GM21526 (cell line): ENCODE measurements at regions not wholly inside any gene's neighbourhood (a gene's known extent, or its start where the extent isn't known, plus 50 kb on each side); places are given as distances from the start of the nearest gene placed in this dataset.

Experiments
- ATAC-seq: cut with Tn5 transposase; IDR thresholded peaks from one replicate; pipeline ENCODE4 v1.9.1; 2021; ENCODE audit warnings: moderate library complexity; ENCODE audit not compliant: unreplicated experiment, low FRiP score

- ATAC-seq = no peak
Measured at GRCh38 chr13:74891610-74892009, 590.4 kb downstream of the TBC1D4 start.

- ATAC-seq = no peak
Measured at GRCh38 chr13:74889321-74889720, 592.6 kb downstream of the TBC1D4 start.

- ATAC-seq = no peak
Measured at GRCh38 chr13:74886502-74886901, 595.5 kb downstream of the TBC1D4 start.

GRCh38 chr13:74883834-74884233 lies 598.1 kb downstream of the TBC1D4 start:
- ATAC-seq = no peak

GRCh38 chr13:74871369-74872070 lies 610.4 kb downstream of the TBC1D4 start:
- no peak for ATAC-seq

GRCh38 chr13:74870865-74871264 lies 611.1 kb downstream of the TBC1D4 start:
- ATAC-seq = no peak

- ATAC-seq = no peak
Measured at GRCh38 chr13:74869846-74870245, 612.1 kb downstream of the TBC1D4 start.

- ATAC-seq = no peak
Measured at GRCh38 chr13:74868049-74868448, 613.9 kb downstream of the TBC1D4 start.

- ATAC-seq = no peak
Measured at GRCh38 chr13:74867460-74867859, 614.5 kb downstream of the TBC1D4 start.

GRCh38 chr13:74866101-74866500 lies 615.9 kb downstream of the TBC1D4 start:
- ATAC-seq = no peak

GRCh38 chr13:74865656-74866055 lies 616.3 kb downstream of the TBC1D4 start:
- ATAC-seq = no peak

- no peak for ATAC-seq
Measured at GRCh38 chr13:74860789-74861188, 621.2 kb downstream of the TBC1D4 start.

GRCh38 chr13:74850893-74851292 lies 631.1 kb downstream of the TBC1D4 start:
- ATAC-seq = no peak

- ATAC-seq = no peak
Measured at GRCh38 chr13:74847966-74848365, 634.0 kb downstream of the TBC1D4 start.

- no peak for ATAC-seq
Measured at GRCh38 chr13:74845806-74846205, 636.2 kb downstream of the TBC1D4 start.

GRCh38 chr13:74841651-74842050 lies 640.3 kb downstream of the TBC1D4 start:
- ATAC-seq = no peak

GRCh38 chr13:74841123-74841522 lies 640.8 kb downstream of the TBC1D4 start:
- ATAC-seq = no peak

- ATAC-seq = no peak
Measured at GRCh38 chr13:74839656-74840055, 642.3 kb downstream of the TBC1D4 start.

- ATAC-seq = no peak
Measured at GRCh38 chr13:74838096-74838495, 643.9 kb downstream of the TBC1D4 start.

GRCh38 chr13:74836628-74837027 lies 645.3 kb downstream of the TBC1D4 start:
- ATAC-seq = no peak

GRCh38 chr13:74835579-74835978 lies 646.4 kb downstream of the TBC1D4 start:
- ATAC-seq = no peak

GRCh38 chr13:74825938-74826246 lies 656.1 kb downstream of the TBC1D4 start:
- ATAC-seq = no peak
